ENCODE measurements at regions not wholly inside any gene's neighbourhood (a gene's known extent, or its start where the extent isn't known, plus 50 kb on each side); places are given as distances from the start of the nearest gene placed in this dataset.
"Not testable (repeated sequence)": the region's sequence is repeated elsewhere in the genome, so short reads cannot be mapped to it uniquely, and the experiment has no call there.

DNA sequence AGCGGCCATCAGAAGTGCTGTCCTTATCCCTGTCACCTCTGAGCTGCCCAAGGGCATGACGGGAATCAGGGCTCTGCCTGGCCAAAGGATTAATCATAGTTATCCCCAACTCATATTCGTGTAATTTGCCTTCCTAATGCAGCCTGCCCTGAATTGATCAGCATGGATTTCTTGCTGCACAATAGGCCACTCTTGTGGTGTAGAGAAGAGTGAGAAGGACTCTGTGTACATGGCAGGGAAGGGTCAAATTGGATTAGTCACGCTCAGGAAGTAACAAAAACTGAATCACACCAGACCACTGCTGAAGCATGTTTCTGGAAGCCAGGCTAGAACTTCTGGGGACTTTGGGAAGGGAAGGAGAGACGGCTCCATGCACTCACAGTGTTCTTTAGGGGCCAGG, 227.0 kb downstream of the BUB3 start:
- DNase-seq = no peak

DNA sequence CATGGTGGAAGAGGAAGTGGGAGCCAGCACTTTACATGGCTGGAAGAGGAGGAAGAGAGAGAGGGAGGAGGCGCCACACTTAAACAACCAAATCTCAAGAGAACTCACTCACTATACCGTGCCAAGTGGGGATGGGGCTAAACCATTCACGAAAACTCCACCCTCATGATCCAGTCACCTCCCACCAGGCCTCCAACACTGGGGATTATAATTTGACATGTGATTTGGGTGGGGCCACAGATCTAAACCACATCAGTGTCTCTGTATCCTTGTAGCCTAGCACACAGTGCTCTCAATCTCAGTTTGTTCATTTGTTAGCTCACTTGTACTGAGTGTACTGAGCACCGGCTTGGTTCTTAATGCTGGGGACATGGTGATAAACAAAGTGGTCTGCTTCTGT, 228.3 kb downstream of the BUB3 start:
- DNase-seq = no peak

DNA sequence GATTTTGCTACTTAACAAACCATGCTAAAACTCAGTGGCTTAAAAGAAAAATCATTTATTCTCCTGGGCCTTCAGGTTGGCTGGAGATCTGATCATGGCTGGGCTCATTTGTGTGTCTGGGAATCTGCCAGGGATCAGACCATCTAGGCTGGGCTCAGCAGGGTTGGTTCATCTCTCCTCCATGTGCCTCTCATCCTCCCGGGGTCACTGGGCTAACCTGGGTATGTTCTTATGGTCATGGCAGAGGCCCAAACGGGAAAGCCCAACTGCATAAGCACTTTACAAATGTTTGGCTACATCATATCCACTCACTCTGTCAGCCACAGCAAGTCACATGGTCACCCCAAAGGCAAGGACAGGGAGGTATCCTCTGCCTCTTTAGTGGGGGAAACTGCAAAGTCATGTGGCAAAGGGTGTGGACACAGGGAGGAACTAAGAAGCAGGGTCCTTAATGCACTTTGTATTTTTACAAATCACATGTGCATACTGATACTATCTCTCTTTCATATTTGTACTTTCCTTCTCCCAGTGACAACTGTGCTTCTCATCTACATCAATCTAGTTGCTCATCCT, 231.4 kb downstream of the BUB3 start:
- DNase-seq = no peak

DNA sequence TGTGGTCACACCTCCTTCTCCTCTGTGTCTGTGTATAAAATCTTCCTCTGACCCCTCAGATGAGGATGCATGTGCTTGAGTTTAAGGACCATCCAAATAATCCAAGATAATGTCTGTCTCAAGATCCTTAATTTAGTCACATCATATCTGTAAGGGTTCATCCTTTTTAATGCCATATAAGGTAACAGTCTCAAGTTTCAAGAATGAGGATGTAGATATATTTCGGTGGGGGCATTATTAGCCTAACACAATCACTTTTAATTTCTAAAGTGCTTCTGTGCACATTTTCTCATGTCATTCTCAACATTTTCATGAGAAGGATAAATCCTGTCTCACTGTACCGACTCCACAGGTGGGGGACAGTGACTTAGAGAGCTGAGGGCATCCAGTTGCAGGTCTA, 235.3 kb downstream of the BUB3 start:
- no peak for DNase-seq

DNA sequence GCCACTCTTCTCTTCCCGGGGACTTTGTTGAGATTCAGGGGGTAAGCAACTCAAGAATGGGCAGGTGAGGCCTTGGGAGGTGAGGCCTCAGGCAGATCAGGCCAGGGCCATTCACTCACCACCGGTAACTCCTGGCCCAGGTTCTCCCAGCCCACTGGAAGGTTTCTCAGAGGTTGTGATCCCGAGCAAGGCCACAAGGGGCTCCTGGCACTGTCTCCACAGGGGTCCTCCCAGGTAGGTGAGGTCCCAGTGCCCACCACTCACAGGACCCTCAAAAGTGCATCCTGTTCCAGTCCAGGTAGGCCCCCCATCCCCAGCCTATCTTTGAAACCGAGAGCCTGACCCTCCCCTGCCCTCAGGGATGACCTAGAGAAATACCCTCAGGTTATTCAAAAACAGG, 236.1 kb downstream of the BUB3 start:
- no peak for DNase-seq

DNA sequence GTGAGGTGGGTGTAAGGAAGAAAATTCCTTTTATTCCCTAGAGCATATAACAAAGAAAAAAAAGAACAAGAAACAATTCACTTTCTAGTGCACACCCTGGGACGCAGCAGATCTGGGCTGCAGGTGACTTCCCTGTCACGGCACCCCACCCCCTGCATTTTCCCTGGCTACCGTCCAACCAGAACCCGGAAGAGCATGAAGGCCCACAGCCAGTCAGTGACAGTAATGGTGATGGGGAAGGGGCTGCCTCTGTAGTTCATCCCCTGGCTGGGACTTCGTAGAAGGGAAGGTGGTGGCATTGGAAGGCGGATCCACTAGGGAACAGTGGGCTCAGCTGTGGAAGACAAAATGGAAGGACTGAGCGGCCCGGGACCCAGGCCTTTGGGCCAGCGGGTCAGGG, 236.7 kb downstream of the BUB3 start:
- no peak for DNase-seq

DNA sequence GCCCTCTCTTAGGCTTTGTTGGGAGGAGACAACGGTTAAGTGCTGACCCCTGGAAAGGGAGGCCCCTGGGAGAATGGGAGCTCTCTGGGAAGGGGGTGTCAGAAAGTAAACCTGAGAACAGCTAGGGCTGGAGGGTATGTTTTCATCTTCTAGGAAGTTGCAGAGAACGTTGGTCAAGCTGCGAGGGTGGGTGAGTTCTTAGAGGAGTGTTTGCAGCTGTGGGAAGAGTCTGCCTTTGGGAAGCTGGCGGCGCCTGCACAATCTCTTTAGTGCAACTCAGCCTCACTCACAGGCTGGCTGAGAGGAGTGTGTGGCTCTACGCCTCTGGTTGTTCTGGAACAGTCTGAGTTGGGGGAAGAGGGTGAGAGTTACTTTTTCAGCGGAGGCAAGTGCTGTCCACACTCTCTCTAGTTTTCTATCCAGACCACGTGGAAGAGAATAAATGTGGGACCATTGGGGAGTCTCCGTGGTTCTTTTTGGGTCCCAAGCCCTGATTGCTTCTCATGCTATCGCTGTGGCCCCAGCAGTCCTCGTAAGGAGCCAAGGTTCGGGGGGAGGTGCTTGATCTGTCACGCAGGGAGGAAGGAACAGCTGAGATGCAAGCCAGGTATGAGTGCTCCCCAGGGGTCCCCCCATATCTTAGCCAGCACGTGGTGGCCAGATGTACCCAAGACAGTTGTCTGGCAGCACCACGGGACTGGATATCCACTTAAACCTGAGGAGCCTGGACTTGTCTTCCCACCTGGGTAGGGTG, 237.2 kb downstream of the BUB3 start:
- DNase-seq = no peak

DNA sequence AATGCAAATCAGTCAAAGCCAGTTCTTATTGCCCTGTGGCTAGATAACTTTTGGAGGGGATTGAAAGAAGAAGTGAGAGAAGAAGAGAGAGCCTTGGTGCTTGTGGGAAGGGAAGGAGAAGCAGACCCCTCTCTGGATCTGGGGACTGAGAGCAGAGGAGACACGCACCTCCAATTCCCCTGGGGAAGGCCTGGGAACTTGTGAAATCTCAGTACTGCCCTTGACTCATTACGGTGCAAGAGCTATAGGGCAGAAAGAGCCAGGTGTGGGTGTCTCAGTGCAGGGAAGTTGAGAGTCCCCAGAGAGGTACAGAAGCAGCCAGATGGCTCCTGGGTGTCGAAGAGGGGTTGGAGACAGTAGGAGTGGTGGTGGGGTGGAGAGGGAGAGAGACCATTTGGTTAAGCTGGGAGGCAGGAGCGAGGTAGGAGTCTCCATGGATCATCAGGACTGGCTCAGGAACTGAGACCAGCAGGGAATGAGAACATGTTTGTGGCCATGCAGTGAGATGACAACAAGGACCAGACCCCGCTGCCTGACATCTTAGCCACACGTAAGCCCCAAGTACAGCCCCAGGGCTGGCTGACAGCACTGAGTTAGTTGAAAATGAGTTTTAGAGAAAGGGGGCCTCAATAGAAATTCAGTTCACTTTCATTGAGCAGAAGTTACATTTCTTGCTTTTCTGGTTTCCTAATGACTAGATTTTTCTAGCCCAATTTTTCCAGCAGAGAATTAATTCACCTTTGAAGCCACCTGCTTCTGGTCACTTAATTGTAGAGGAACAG, 238.2 kb downstream of the BUB3 start:
- no peak for DNase-seq

DNA sequence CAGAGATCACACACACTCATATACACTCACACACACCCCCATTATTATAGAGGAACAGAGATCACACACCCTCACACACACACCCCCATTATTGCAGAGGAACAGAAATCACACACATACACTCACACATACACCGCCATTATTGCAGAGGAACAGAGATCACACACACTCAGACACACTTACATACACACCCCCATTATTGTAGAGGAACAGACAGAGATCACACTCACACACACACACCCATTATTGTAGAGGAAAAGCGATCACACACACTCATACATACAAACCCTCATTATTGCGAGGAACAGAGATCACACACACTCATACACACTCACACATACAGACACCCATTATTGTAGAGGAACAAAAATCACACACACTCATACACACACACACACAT, 239.0 kb downstream of the BUB3 start:
- DNase-seq = no peak

DNA sequence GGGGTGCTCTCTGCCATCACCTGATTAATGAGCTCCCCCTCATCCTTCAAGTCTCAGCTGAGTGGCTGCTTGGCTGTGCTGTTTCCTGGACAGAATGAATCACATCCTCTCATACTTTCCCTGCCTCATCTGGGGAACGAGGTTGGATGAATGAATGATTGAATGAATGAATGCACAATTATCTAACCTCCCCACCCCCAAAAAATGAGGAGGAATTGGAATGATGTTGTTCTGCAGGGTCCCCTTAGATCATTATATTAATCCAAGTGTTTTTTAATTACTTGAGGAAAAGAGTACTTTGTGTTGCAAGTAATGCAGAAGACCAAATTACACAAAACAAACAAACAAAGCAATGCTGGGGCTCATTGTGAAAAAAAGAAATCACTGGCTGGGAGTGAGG, 240.2 kb downstream of the BUB3 start:
- DNase-seq = no peak

DNA sequence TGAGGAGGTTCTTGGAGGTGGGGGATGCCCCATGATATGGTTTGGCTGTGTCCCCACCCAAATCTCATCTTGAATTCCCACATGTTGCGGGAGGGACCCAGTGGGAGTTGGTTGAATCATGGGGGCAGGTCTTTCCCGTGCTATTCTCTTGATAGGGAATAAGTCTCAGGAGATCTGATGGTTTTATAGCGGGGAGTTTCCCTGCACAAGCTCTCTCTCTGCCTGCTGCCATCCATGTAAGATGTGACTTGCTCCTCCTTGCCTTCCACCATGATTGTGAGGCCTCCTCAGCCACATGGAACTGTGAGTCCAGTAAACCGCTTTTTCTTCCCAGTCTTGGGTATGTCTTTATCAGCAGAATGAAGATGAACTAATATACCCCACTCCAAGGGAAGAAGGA, 241.0 kb downstream of the BUB3 start:
- DNase-seq = not testable (repeated sequence)

DNA sequence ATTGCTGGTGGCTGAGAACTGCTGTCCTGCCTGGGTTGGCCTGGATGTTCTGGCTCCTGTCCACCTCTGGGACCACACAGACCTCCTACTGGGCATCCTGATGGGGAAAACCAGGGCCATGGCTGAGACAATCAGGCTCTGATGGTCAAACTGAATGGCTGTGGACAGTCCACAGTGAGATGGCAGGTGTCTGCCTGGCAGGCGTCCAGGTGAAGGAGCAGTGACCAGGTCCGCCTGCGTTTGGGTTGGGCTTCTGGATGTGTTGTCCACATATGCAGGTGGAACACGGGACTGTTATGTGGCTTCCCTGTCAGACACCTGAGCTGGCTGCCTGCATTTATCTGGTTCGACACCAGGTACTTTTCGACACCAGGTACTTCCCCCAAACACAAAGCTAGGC, 241.7 kb downstream of the BUB3 start:
- DNase-seq = no peak

DNA sequence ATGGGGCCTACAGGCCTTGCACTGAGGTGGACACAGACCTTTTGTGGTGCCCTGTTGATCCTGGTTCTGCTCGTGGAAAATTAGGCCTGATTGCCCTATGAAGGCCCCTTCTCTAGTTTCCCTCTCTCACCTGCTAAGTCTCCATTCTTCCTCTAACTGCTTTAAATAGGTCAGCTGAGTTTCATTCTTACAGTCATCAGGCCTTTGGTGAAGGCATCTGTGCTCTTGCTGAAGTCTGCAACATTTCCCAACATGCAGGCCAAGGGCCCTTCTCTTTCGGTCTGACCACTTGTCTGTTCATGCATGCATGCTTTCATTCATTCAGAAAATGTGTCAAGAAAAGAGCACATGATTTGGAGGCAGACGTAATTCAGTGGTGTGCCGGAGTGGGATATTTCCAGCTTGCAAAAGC, 244.0 kb downstream of the BUB3 start:
- DNase-seq = no peak

DNA sequence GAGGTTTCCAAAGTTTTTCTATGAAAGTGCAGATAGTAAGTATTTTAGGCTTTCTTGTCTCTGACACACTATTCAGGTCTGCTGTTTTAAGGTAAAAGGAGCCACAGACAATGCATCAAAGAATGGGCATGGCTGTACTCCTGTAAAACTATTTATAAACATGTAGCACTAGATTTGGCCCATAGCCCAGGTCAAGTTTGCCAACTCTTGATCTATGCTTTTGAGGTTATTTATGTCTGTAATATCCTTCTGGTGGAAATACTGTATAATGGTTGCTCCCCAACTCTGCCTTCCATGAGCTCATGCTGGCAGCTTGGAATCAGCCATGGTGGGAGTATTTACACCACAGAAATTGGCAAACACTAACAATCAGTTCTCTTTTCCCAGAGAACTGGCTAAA, 244.6 kb downstream of the BUB3 start:
- no peak for DNase-seq

DNA sequence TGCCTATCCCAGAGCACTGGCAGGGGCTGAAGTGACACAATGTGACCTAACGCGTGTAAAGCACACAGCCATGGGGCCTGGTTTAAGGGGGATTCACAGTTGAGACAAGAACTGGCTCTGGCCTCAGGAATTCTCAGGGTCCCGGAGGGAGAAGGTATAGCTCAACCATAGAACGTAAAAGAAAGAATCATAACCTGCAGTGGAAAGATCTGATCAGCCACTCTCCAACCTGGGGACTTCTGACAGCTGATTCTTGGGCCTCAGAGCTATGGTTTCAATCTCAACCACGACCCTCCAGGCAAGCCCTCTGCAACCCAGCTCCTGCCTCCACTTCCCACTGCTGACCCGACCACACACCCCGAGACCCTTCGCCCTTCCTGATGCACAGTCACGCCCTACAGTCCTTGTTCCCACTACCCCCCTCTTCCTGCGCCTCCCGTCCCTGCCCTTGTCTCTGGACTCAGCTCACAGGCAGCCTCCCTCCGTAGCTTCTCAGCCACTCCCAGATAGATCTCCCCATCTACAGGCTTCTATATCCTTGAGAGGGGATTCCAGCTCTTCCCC, 245.2 kb downstream of the BUB3 start:
- no peak for DNase-seq

DNA sequence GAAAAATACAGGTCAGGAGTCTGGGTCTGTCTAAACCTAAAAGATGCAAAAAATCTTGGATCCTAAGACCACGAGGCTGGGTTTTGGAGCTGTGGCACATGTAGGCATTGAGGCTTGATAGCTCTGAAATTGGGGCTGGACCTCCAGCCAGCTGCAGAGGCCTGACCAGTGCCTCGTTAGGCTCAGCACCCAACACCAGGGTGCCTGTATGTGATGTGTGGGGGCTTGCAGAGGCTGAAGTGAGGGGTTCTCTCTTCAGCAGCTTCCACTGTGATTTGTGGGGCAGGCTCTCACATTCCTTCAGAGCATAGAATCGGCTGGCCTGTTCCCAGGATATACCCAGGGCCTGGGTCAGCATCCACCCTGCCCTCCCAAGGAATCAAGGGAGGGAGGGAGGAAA, 247.8 kb downstream of the BUB3 start:
- no peak for DNase-seq

DNA sequence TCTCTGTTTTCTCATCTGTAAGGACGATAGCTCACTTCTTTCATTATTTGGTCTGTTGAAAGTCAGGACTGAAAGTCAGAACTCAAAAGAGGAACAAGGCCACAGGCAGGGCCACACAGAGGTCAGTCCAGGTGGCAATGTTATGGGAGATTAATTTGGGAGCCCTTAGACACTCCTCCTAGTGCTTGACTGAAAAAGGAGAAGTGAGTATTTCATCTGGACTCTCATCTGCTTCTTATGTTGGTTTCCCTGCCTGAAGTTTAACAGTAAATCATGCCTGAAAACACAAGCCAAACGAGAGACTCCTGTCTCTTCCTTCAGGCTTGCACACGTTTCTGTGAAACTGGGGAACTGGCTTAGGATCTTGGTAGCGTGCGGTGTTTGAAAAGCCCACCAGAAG, 248.5 kb downstream of the BUB3 start:
- no peak for DNase-seq

DNA sequence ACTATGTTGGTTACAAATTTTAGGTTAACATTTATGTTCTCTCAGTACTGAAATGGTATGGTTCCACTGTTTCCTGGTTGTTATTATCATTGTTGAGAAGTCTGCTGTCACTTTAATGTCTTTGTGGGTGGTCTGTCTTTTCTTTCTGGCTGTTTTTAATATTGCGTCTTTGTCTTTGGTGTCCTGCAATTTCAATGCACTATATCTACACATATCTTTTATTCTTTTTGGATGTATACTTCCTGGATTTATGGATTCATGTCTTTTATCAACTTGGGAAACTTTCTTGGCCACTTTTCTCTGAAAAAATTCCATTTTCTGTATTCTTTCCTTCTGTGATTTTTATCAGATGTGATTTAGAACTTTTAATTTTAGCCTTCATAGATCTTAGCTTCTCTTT, 250.2 kb downstream of the BUB3 start:
- DNase-seq = no peak

DNA sequence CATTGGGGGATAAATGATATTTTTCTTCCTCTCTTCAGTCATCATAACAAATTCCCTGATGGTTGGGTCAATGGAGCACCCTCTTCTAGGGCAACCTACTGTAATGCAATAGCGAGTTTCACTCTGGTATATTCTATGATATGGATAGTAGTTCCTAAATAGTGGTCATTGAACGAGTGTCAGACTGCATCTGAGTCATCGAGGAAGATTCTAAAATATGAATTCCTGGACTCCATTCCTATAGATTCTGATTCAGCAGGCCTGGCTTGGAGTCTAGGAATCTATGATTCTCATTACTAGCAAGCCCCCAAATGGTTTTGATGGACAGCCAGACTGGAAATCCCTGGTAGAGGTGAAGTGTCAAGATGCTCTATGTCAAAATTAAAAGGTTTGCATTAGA, 254.5 kb downstream of the BUB3 start:
- no peak for DNase-seq

DNA sequence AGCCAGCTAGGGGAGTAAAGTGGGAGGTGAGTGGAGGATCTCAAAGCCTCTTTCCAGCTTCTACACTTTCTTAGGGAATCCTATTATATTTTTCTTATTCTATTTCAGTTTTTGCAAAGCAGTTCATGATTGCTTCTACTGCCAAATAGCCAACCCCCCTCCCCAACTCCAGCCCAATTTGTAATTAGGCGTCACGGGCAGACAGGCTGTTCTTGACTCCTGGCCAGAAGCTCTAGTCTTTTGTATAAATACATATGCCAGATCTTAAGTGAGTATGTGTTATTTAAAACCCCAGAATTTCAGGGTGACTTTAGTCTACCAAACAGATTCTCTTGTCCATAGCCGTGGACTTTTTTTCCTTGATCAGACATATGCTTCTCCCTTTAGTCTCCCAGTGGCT, 255.2 kb downstream of the BUB3 start:
- no peak for DNase-seq

DNA sequence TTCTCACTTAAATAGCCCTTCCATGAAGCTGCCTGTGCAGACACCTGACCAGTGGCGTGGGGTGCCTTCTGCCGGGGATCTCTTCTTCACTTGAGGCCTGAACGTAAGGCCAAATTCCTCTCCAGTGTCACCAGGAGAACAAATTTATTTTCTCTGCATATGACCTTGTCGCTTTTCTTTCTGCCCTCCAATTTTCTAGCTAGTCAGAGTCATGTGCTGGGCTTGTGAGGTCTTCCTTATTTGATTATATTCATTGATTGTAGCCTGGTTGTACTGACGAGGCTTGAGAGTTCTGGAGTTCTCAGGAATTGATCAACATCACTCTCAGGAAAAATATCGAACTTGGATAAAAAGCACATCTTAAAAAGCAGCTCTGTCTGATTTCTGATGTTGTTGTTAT, 255.7 kb downstream of the BUB3 start:
- DNase-seq = no peak

DNA sequence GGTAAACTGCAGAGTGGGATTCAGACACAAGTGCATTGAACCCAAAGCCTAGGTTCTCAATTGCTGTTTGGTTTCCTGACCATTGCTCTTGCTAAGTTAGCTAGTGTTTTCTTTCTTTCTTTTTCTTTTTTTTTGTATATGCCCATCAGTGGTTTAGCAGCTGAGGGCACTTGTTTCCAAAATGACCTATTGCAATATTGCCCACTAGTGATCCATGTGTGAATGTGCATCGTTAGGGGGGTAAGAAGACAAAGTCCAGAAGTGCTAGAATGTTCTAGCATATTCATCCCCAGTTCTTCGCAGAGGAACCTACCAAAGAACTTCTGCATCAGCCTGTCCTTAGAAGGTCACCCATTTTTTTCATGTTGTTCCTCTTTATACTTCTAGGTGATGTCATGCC, 252.8 kb upstream of the GPR26 start:
- DNase-seq = no peak

DNA sequence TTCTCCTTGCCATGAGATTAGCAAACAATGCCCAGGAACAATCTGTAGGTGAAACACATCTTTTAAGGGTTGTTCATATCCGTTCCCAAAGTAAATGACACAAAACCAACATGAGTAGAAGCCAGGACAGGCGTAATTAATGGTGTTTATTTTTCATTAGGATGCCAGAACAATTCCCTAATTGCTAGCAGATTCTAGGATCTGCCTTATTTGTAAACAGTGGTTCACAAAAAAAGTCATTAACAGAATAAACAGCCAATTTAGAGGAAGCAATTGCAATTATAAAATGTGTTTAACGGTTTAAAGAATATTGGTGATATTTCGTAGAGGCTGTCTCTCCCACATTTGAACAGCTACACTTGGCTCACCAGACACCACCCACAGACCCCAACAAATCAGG, 250.6 kb upstream of the GPR26 start:
- no peak for DNase-seq

DNA sequence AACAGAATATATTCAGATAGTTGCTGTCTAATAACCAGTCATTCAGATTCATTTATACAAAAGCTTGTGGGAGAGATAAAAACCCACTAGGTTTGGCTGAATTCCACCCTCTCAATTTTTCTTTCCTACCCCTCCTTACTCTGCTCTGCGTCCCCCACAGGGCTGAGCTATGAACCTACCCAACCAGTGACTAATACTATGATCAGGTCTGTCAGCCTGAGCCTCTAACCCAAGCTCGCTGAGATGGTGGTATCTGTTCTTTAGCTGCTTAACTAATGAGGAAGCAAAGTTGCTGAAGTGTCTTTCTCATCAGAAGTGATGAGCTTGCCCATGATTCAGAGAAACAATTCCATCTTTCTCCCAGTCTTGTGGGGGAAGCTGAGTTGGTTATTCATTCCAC, 248.7 kb upstream of the GPR26 start:
- DNase-seq = no peak
